CD4-positive, alpha-beta memory T cell (primary cell): ENCODE measurements at regions not wholly inside any gene's neighbourhood (a gene's known extent, or its start where the extent isn't known, plus 50 kb on each side); places are given as distances from the start of the nearest gene placed in this dataset.

Experiments used
- CTCF ChIA-PET: fragments of 350-600 bp; sonication (Branson Sonifier 250); formaldehyde crosslinking; loops from one replicate; lab custom pipeline; 2021; ENCODE audit warnings: inconsistent platforms; ENCODE audit not compliant: partially characterized antibody; lab: Charles Lee
- POLR2A ChIA-PET: fragments of 350-600 bp; sonication (Branson Sonifier 250); formaldehyde crosslinking; loops from one replicate; lab custom pipeline; 2021; ENCODE audit not compliant: partially characterized antibody; lab: Charles Lee
- DNase-seq, 5 donors: peaks; one replicate each; pipeline versions ENCODE4 v3.0.0 to v3.0.0-alpha.2; 2020 to 2022; ENCODE audit warnings: mixed read lengths in 1 of 5
- H3K27ac ChIP-seq: one replicate; pipeline ENCODE4 v1.7.0; 2013; ENCODE audit warnings: low read depth, low read length
- H3K27me3 ChIP-seq: 2 replicates; pipeline ENCODE4 v1.7.0; 2013; ENCODE audit warnings: mild to moderate bottlenecking, low read length, moderate library complexity; ENCODE audit not compliant: insufficient read depth
- H3K36me3 ChIP-seq: 2 replicates; pipeline ENCODE4 v1.7.0; 2013; ENCODE audit warnings: mild to moderate bottlenecking, low read length, moderate library complexity; ENCODE audit not compliant: insufficient read depth
- H3K4me1 ChIP-seq: 2 replicates; pipeline ENCODE4 v1.7.0; 2013; ENCODE audit warnings: mild to moderate bottlenecking, low read length, moderate library complexity; ENCODE audit not compliant: insufficient read depth
- H3K4me3 ChIP-seq, 2 donors: one replicate each; pipeline ENCODE4 v1.7.0; 2013; ENCODE audit warnings: low read length in 2 of 2, mild to moderate bottlenecking in 1 of 2
- H3K9me3 ChIP-seq, 2 donors: one replicate each; pipeline ENCODE4 v1.7.0; 2013; ENCODE audit warnings: low read length in 2 of 2, control low read depth in 1 of 2; ENCODE audit not compliant: control insufficient read depth in 1 of 2
- H3K27ac Mint-ChIP-seq, 7 donors: one replicate each; pipeline ENCODE4 v1.8.0; 2020 to 2021; ENCODE audit warnings: mixed read lengths in 7 of 7, mild to moderate bottlenecking in 6 of 7, inconsistent platforms in 3 of 7, moderate library complexity in 3 of 7
- H3K27me3 Mint-ChIP-seq, 2 donors: one replicate each; pipeline ENCODE4 v1.8.0; 2020 to 2021; ENCODE audit warnings: mixed read lengths in 2 of 2
- H3K36me3 Mint-ChIP-seq, 2 donors: one replicate each; pipeline ENCODE4 v1.8.0; 2020 to 2021; ENCODE audit warnings: mixed read lengths in 2 of 2, inconsistent platforms in 1 of 2, mild to moderate bottlenecking in 1 of 2
- H3K4me1 Mint-ChIP-seq, 4 donors: one replicate each; pipeline ENCODE4 v1.8.0; 2020 to 2021; ENCODE audit warnings: mixed read lengths in 4 of 4, mild to moderate bottlenecking in 1 of 4
- H3K4me3 Mint-ChIP-seq, 8 donors: one replicate each; pipeline ENCODE4 v1.8.0; 2020 to 2021; ENCODE audit warnings: mixed read lengths in 8 of 8, mild to moderate bottlenecking in 7 of 8, moderate library complexity in 6 of 8, inconsistent platforms in 3 of 8
- H3K9me3 Mint-ChIP-seq, 8 donors: one replicate each; pipeline ENCODE4 v1.8.0; 2020 to 2021; ENCODE audit warnings: mixed read lengths in 8 of 8, mild to moderate bottlenecking in 5 of 8, inconsistent platforms in 3 of 8, moderate library complexity in 1 of 8
- intact Hi-C: fragments of 100-400 bp; cut with micrococcal nuclease; formaldehyde crosslinking; loops from one replicate; pipeline ENCODE4 v1.15.1; 2023

DNA sequence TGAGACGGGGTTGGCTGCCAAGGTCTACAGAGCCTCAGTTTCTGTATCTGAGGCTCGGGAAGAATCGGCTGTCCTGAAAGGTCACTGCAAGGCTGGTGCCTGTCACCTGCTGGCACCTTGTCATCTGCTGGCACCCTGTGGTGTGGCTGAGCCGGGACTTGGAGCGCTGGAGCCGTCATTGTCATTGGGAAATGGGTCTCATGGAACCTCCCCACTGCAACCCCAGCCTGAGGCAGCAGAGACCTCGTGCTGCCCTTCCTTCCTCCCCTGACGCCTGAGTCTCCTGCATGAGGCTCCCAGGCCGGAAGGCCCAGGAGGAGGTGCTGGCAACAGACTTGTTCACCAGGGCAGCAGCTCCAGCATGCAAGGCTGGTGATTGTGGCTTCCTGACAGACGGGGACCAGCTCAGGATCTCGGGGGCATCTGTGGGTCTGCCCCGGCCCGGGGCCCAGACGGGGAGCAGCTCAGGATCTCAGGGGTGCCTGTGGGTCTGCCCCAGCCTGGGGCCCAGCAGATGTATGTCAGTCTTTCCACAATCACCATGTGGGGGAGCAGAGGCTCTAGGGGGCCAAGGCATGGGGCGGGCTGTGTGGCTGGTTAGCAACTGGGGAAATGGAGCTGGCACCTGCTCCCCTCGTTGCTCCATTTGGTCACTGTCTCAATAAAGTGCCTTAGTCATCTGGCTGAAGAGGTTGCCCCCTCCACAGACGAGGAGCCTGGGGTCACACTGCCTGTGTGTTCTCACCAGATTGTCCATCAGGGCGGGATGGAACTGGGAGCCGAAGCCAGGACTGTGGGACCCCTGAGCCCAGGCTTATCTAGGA lies 668.7 kb downstream of the BRD1 start:
- Histone ChIP-seq H3K4me3 (no peak overlapping the region), H3K4me1 (no peaks in the 10 kb centered on the region), H3K27ac (no peak overlapping the region), H3K9me3 (no peaks in the 10 kb centered on the region), H3K27me3 (no peaks in the 10 kb centered on the region), H3K36me3 (no peaks in the 10 kb centered on the region)
- Mint-ChIP-seq H3K36me3 (no peaks in the 10 kb centered on the region), H3K27ac (no peak overlapping the region), H3K4me1 (no peaks in the 10 kb centered on the region), H3K27me3 (peaks cover 2 to 5% of the 10 kb centered on the region in 2 donors), H3K4me3 (no peak overlapping the region), H3K9me3 (peaks cover 0 to 3% (median 0%) of the 10 kb centered on the region in 8 donors)
- intact Hi-C loops = no loop called here
- ChIA-PET CTCF (no interaction called here), POLR2A (no interaction called here)
- DNase-seq = no peak

DNA sequence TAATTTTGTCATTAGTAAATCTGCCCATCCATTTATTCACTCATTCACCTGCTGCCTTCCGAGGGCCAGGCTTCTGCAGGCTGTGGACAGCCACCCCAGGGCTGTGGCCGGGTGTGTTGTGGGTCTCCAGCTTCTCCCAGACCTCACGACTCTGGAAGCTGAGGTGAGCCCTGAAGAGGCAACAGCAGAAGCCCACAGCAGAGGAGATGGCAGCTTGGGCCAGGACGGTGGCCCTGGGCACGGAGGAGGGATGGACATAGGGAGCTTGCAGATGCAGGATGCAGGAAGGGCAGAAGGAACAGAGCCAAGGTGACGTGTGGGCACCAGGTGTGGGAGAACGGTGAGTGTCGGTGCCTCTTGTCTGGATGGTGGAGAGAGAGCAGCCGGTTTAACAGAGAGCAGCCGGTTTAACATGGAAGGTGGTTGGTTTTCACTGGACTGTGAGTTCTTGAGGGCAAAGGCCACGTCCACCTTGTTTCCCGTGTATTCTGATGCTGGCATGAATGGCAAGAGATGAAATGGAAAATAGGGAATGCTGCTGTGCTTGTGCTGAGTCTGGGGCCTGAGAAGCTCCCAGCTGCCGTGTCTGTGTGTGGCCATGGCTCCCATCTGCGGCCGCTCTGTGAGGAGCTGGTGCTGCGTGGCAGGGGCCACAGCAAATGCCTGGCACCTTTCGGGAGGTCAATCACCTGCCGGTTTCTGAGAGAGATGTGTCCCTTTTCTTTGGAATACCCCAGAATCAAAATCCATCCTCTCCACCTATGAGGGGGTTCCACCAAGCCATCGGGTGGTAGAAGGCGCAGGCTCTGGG lies 669.9 kb downstream of the BRD1 start:
- Mint-ChIP-seq H3K9me3 (peaks cover 0 to 3% (median 0%) of the 10 kb centered on the region in 8 donors), H3K27ac (no peak overlapping the region)
- DNase-seq = no peak

GRCh38 chr22:49156662-49157285 lies 670.9 kb downstream of the BRD1 start:
- CTCF ChIA-PET = no interaction called here
- intact Hi-C loops = no loop called here
- no peak overlapping the region for H3K4me3 Mint-ChIP-seq

More for the DNA sequence above, 669.9 kb downstream of the BRD1 start:
- H3K4me1 Mint-ChIP-seq = no peaks in the 10 kb centered on the region
- POLR2A ChIA-PET = no interaction called here
- Histone ChIP-seq H3K4me3 (no peak overlapping the region), H3K27me3 (no peaks in the 10 kb centered on the region), H3K4me1 (no peaks in the 10 kb centered on the region), H3K36me3 (no peaks in the 10 kb centered on the region), H3K9me3 (no peaks in the 10 kb centered on the region), H3K27ac (no peak overlapping the region)
- H3K4me3 Mint-ChIP-seq = no peak overlapping the region
- peaks cover 2 to 5% of the 10 kb centered on the region in 2 donors for H3K27me3 Mint-ChIP-seq
- no peaks in the 10 kb centered on the region for H3K36me3 Mint-ChIP-seq
- intact Hi-C loops = no loop called here
- CTCF ChIA-PET = no interaction called here

GRCh38 chr22:49155770-49156580 lies 671.7 kb downstream of the BRD1 start:
- Histone ChIP-seq H3K9me3 (no peaks in the 10 kb centered on the region), H3K27ac (no peak overlapping the region), H3K36me3 (no peaks in the 10 kb centered on the region), H3K4me1 (no peaks in the 10 kb centered on the region), H3K4me3 (no peak overlapping the region), H3K27me3 (no peaks in the 10 kb centered on the region)
- Mint-ChIP-seq H3K9me3 (peaks cover 0 to 3% (median 0%) of the 10 kb centered on the region in 8 donors), H3K27me3 (no peaks in the 10 kb centered on the region), H3K4me3 (no peak overlapping the region), H3K27ac (peak overlapping the region in 1 of 7 donors; percentile 15), H3K4me1 (no peaks in the 10 kb centered on the region), H3K36me3 (no peaks in the 10 kb centered on the region)
- intact Hi-C loops = no loop called here
- ChIA-PET POLR2A (no interaction called here), CTCF (no interaction called here)
- DNase-seq = no peak

More at GRCh38 chr22:49156662-49157285, 670.9 kb downstream of the BRD1 start:
- H3K27ac Mint-ChIP-seq = no peak overlapping the region
- H3K9me3 Mint-ChIP-seq = peaks cover 0 to 3% (median 0%) of the 10 kb centered on the region in 8 donors
- no peak overlapping the region for H3K4me3 ChIP-seq
- H3K36me3 ChIP-seq = no peaks in the 10 kb centered on the region
- no peaks in the 10 kb centered on the region for H3K36me3 Mint-ChIP-seq
- H3K27me3 ChIP-seq = no peaks in the 10 kb centered on the region
- peaks cover 0 to 2% of the 10 kb centered on the region in 2 donors for H3K27me3 Mint-ChIP-seq
- POLR2A ChIA-PET = no interaction called here
- no peaks in the 10 kb centered on the region for H3K4me1 Mint-ChIP-seq
- H3K4me1 ChIP-seq = no peaks in the 10 kb centered on the region
- DNase-seq = no peak
- no peaks in the 10 kb centered on the region for H3K9me3 ChIP-seq
- H3K27ac ChIP-seq = no peak overlapping the region

- no peaks in the 10 kb centered on the region for H3K27me3 Mint-ChIP-seq
- no peaks in the 10 kb centered on the region for H3K4me1 ChIP-seq
Measured at GRCh38 chr22:49155039-49155769, 672.5 kb downstream of the BRD1 start.

DNA sequence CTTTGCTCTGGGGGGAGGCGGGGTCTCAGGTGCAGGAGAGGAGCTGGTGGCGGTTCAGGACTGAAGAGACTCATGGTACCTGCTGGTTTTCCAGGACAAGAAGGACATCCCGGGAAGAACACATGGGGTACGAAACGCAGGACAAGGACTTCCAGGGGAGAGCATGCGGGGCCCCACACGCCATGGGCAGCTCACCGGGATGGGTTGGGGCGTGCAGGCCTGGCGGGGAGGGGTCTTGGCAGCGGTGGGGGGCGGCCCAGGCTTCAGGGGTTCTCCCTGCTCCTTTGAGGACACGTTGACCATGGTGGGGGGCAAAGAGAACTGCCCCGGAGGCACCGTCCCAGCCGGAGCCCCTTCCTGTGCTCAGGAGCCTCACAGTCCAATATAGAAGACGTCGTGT lies 673.2 kb downstream of the BRD1 start:
- CTCF ChIA-PET = no interaction called here
- no peak for DNase-seq
- no peak overlapping the region for H3K4me3 ChIP-seq
- POLR2A ChIA-PET = no interaction called here
- Mint-ChIP-seq H3K4me1 (no peaks in the 10 kb centered on the region), H3K36me3 (no peaks in the 10 kb centered on the region), H3K27me3 (no peaks in the 10 kb centered on the region), H3K9me3 (peaks cover 0 to 3% (median 0%) of the 10 kb centered on the region in 8 donors), H3K4me3 (no peak overlapping the region), H3K27ac (peak overlapping the region in 1 of 7 donors; percentile 18)
- H3K27ac ChIP-seq = no peak overlapping the region
- H3K27me3 ChIP-seq = no peaks in the 10 kb centered on the region
- intact Hi-C loops = no loop called here
- H3K4me1 ChIP-seq = no peaks in the 10 kb centered on the region
- H3K9me3 ChIP-seq = no peaks in the 10 kb centered on the region
- no peaks in the 10 kb centered on the region for H3K36me3 ChIP-seq

More at GRCh38 chr22:49155039-49155769, 672.5 kb downstream of the BRD1 start:
- H3K4me3 ChIP-seq = no peak overlapping the region
- H3K9me3 Mint-ChIP-seq = peaks cover 0 to 3% (median 0%) of the 10 kb centered on the region in 8 donors
- H3K27me3 ChIP-seq = no peaks in the 10 kb centered on the region
- no peaks in the 10 kb centered on the region for H3K9me3 ChIP-seq
- no peaks in the 10 kb centered on the region for H3K36me3 ChIP-seq
- intact Hi-C loops = no loop called here
- H3K36me3 Mint-ChIP-seq = no peaks in the 10 kb centered on the region
- POLR2A ChIA-PET = no interaction called here
- no peak overlapping the region for H3K27ac ChIP-seq
- H3K4me1 Mint-ChIP-seq = no peaks in the 10 kb centered on the region
- CTCF ChIA-PET = no interaction called here
- DNase-seq = no peak
- no peak overlapping the region for H3K4me3 Mint-ChIP-seq
- H3K27ac Mint-ChIP-seq = no peak overlapping the region
